DMS53 treated with DMSO at 0.1 percent for 48 hours (cell line): ENCODE measurements at regions not wholly inside any gene's neighbourhood (a gene's known extent, or its start where the extent isn't known, plus 50 kb on each side); places are given as distances from the start of the nearest gene placed in this dataset.
"Not testable (repeated sequence)": the region's sequence is repeated elsewhere in the genome, so short reads cannot be mapped to it uniquely, and the experiment has no call there.

ENCODE experiments used
- DNase-seq: peaks from one replicate; lab custom pipeline; 2025; ENCODE audit not compliant: unreplicated experiment; lab: John Stamatoyannopoulos, UW

DNA sequence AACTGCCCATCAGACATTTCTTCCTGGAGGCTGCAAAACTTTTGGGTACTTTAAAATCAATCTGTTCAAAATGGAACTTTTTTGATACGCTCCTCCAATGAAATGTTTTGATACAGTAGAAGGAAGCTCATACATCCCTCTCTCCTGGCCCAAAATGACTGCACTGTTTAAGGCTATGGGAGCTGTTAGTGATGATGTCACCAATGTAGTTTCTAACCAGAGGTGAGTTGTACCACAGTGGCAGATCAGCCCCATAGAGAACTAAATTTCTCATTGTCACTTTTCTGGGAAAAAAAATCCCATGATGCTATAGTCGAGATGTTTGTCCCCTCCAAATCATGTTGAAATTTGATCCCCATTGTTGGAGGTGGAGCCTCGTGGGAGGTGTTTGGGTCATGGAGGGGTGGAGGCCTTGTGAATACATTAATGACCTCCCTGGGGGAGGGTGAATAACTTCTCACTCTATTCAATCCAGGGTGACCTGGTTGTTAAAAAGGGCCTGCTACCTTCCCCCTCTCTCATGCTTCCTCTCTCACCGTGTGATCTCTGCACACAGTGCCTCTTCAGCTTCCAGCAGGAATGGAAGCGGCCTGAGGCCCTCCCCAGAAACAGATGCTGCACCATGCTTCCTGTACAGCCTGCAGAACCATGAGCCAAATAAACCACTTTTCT, 117.4 kb upstream of the NPAS2 start:
- no peak for DNase-seq

DNA sequence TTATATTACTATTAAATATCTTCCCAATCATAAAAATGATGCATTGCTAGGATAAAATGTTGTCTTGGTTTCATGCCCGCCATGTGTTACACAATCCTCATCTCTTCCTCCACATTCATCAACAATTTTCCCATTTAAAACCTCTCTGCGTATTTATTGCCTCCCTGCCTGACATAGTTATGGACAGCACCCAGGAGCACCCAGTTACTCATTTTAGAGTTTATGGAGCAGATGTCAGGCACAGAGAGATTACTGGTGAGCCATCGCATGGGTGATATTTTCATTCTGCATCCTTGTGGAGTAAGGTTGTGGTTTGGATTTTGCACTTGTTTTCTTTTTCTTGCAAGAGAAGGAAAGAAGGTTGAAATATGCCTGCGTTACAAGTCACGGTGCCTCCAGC, 116.7 kb upstream of the NPAS2 start:
- no peak for DNase-seq

DNA sequence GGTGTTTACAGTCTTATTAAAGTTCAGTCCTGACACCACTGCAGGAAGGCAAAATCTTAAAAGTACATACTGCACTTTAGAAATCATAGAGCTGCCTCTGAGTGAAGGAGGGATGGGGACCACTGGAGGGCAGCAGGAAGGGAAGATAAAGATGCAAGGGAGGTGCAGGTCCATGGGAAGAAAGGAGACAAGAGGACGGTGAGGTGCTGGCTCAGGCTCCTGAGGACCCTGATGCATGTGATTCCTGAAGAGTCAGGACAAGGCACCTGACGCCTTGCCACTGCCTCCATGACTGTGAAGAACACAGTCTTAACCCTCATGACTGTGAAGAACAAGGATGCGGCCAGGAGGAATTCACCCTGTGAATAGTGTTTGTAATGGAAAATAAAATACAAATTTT, 116.2 kb upstream of the NPAS2 start:
- DNase-seq = no peak

DNA sequence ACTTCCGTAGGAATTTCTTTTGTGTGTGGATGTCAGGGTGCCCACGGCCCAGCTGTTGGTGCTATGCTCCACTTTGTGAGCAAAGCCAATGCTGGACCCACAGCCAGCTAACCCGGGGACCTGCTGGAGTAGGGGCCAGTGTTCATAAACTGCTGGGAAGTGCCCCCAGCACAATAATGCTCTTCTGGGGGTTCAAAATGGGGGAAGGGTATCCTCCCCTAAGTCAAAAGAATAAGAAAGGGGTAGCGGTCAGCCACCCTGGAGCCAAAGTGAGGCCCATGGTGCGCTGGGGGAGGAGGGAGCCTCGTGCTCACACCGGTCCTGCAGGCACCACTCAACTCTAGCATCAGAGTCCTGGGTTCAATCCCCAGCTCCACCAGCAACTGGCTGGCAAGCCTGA, 115.8 kb upstream of the NPAS2 start:
- no peak for DNase-seq

DNA sequence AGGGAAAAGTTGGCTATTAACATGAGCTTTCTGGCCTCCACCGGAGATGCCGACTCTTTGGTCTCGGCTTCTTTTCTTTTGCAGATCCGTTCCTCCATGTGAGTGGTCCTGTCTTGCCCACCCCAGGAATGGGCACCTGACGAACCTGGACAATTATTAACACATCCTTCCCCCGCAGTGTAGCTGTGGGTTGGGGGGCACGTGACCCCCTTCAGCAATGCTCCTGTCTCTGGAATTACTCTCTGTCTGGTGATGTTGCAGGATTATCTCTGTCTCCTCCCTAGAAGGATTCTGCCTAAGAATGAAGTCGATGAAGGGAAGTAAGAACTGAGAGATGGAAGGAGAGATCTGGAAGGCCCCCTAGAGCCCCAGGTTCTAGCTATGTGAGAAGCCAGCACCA, 115.2 kb upstream of the NPAS2 start:
- no peak for DNase-seq

DNA sequence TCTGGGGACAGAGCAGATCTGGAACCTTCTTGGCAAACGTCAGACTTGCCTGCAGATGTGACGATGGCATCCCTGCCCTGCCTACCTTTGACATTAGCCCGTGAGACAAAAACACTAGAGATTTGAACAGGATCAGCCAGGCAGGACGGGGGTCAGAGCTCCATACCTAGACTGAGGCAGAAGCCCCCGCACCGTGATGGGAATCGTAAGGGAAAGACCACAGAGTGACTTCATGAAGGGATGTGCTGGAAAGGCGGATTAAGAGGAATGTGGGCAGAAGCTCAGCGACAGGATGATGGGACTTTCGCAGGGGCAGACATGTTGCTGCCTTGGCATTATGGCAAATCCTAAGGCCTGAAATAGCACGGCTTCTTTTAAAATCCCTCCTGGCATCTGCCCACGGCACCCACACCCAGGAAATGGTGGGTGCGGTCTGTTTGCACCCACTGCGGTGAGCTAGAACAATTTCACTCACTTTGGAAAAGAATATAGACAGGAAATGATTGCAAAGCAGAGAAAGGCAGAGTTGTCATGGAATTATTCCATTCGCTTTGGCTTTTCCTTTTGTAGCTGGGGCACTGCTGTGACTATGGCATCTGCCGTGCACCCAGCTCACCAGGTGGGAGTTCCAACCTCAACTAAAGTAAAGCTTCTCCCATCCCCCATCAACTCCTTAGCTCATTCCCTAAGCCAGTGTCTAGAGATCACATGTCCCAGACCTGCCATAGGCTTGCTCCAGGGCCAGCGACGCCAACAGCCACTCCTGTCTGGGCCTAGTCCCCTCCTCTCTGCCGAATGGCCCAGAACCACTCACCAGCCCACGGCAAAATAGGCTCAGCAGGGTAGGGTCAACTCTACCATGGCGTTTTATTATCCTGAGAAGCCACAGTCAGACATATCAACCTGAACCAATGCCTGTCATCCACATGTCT, 112.7 kb upstream of the NPAS2 start:
- no peak for DNase-seq

DNA sequence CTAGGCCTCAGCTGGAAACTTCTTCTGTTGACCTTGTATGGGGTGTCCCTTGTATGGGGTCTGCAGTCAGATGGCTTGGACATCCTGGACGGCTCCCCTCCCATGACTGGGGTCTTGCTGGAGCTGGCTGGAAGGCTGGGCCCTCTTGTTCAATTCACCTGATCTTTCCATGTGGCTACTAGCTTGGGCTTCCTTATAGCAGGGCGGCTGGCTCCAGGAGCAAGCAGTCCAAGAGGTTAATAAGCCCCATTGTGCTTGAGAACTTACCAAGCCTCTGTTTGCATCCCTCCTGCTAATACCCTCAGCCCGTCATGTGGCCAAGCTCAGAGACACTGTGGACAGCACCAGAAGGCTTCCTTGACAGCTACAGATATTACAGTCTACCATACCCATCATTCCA, 111.6 kb upstream of the NPAS2 start:
- no peak for DNase-seq

DNA sequence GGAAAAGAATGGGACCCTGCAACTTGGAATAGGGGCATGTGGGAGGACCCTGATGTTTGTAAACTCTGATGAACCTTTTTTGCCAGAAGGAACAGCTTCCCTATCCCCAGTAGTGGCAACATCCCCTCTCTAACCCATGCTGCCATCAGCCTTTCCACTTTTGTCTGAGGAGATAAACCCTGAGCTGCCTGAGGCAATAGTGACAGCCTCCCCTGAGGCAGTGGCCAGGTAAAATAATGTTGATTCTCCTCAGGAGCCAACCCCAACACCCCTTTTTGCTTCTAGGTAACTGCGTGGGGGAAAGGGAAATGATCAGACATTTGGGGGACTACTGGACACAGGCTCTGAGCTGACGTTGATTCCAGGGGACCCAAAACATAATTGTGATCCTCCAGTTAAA, 106.8 kb upstream of the NPAS2 start:
- DNase-seq = no peak

DNA sequence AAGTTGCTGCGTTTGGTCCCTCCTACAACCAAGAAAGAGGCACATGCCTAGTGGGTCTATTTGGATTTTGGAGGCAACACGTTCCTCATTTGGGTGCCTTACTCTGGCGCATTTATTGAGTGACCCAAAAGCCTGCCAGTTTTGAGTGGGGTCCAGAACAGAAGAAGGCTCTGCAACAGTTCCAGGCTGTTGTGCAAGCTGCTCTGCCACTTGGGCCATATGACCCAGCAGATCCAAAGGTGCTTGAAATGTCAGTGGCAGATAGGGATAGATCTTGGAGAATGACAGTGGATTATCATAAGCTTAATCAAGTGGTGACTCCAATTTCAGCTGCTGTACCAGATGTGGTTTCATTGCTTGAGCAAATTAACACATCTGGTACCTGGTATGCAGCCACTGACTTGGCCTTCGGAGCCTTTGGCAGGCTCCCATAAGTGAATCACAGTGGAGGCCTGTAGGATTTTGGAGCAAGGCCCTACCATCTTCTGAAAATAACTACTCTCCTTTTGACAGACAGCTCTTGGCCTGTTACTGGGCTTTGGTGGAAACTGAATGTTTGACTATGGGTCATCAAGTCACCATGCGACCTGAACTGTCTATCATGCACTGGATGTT, 105.4 kb upstream of the NPAS2 start:
- not testable (repeated sequence) for DNase-seq

DNA sequence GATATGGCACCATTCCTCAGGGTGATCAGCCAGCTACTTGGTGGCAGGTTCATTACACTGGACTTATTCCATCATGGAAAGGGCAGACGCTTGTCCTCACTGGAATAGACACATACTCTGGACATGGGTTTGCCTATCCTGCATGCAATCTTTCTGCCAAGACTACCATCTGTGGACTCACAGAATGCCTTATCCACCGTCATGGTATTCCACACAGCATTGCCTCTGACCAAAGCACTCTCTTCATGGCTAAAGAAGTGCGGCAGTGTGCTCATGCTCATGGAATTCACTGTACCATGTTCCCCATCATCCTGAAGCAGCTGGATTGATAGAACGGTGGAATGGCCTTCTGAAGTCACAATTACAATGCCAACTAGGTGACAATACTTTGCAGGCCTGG, 104.1 kb upstream of the NPAS2 start:
- not testable (repeated sequence) for DNase-seq

DNA sequence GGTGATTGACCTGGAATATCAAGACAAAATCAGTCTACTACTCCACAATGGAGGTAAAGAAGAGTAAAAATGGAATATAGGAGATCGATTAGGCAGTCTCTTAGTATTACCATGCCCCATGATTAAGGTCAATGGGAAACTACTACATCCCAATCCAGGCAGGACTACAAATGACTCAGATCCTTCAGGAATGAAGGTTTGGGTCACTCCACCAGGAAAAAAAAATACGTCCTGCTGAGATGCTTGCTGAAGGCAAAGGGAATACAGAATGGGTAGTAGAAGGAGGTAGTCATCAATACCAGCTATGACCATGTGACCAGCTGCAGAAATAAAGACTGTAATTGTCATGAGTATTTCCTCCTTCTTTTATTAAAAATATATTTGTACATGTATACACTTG, 103.4 kb upstream of the NPAS2 start:
- no peak for DNase-seq

DNA sequence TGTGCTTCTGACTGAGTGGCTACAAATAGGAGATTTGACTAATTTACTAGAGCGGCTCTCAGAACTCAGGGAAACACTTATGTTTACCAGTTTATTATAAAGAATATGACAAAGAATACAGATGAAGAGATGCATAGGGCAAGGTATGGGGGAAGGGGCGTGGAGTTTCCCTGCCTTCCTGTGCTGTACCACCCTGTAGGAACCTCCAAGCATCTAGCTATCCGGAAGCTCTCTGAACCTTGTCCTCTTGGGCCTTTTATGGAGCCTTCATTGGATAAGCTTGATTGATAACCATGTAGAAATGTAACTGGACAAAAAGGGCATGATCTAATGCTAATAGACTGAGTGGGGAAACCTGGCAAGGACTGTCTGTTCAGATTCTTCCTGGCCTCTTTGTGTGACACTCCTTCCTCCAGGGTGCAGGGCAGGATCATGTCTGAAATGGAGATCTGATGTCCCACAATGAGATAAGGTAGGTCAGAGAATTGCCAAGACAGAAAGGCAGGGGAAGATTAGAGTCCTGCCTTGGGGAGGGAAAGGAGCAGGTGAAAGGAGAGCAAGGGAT, 101.8 kb upstream of the NPAS2 start:
- no peak for DNase-seq

DNA sequence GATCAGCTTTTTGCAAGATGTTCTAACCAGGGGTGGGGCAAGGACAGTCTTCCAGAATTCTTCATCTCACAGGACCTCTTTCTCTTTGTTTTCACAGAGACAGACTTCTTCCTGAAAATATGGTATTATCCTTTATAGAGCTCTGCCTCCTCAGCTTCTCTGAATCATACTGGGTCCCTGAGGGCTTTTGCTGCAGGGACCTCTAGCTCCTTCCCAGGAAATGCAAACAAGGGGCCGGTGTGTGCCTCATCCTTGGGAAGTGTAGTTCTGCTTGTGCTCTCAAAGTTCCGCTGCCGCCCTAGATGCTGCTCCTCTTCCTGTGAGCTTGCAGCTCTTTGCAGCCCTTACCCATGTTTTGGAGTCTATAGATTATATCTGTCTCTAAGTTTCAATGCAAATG, 99.5 kb upstream of the NPAS2 start:
- no peak for DNase-seq

DNA sequence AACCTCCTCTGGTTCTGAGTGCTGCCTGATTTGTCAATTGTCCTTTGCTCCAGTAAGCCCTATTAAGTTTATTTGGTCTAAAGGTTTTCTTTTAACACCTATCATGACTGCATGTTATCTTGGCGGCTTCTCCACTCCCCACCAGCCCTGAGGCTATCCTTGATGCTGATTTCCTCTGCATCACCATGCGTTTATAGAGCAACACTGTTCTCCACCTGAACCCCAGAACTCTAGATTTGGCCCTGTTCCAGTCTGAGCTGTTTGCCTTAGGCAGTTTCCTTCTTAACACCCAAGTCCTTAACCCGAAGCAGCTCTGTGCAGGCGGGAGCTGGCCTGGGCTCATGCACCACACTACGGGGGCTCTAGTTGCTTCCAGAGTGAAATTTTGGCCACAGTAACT, 98.2 kb upstream of the NPAS2 start:
- no peak for DNase-seq

DNA sequence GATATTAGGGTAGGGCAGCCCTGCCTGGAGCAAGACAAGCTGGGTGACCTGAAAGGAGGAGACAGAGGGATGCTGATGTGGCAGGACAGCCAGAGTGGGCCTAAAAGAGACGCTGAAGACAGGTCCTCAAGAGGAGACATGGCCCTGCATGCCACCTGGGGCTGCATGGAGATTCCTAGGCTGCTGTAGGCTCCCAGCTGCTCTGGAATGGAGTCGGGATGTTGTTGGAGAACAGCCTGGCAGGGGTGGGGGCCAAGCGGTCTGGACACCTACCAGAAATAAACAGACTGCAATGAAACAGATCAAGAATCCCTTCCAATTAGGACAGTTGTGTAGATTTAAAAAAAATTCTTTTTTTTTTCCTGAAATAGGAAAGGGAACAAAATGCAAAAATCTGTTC, 97.8 kb upstream of the NPAS2 start:
- DNase-seq = no peak

DNA sequence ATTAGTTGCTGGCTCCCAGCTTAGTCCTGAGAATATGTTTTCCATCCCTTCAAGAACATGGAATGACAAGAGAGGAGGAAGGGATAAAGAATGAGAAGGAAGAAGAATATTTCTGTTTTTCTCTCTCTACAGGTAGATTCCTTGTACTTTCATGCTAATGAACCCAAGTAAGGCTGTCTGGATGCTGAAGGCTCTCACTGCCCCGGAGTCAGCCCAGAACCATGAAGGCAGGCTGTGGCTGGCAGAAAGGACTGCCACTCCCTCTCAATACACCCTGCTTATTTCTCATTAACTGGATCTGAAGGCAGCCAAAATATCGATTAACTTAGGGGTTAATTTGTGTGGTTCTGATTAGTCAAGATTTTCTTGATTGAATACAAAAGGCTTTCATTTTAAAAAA, 93.1 kb upstream of the NPAS2 start:
- no peak for DNase-seq

DNA sequence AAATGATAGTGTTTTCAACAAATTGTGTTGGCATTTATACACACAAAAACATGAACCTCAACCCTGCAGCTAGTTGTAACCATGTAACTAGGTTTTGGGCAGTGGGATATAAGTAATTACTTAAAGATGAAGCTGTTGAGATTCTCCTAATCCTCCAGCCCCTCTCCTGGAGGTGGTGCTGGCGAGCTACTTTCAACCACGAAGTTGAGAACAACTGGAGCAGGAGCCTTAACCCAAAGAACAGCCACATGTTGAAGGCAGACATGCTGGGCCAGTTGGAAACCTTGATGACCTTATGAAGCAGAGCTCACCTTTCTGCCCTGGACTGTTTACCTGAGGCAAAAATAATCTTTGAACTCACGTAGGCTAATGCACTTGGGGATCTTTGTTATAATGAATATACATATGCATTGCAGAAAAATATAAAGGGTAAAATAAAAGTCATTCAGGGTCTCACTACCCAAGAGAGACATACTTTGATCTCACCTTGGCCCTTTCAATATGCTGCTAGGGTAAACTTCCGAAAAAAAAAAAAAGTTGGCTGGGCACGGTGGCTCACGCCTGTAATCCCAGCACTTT, 89.6 kb upstream of the NPAS2 start:
- peak; percentile 56 for DNase-seq

DNA sequence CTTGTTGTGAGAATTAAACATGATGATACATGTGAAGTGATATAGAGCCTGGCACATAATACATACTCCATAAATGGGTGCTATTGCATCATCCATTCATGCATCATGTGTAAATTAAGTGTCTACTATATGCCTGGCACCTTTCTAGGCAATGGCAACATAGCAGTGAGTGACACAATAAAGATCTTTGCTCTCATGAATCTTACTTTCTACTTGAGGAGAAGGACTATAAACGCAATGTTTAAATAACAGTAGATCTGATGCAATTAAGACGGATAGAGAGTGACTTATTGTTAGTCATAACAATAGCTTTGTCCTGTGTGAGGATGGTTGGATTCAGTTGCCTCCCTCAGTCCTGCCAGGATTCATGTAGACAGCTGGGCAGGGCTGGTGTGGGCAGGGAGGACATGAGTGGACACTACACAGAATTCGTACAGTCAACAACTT, 88.4 kb upstream of the NPAS2 start:
- no peak for DNase-seq

DNA sequence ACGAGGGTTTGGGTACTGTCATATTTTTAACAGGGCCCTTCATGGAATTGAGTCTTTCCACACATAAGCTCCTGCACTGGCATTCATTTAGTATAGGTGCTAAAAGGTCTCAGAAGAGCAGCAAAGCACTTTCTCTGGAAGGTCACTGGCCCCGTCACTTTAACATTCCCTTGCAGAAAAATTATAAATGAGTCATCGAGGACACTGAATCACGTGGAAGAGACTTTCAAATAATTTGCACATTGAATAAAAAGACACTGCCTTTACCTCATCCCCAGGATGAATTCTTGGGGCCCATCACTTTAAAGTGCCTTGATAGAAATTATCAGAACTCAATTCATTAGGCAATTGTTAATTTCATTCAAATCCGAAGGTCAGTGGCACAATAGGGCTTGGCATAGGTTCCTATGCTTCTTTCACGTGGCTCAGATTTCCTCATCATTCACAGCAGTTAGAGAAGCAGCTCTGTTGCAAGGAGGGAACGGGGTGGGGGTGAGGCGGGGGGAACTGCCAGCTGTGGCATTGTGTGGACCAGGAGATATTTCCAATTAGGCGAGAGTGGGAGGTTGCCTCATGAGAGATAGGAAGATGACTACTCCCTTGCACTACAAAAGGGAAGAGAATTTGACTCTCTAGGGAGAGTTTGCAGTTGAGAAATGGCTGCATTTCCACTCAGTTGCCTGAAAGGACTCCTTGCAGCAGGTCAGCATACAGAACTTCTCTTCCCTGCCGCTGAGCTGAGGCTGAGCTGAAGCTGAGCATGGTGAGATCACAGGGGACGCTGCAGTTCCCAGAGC, 86.3 kb upstream of the NPAS2 start:
- no peak for DNase-seq

DNA sequence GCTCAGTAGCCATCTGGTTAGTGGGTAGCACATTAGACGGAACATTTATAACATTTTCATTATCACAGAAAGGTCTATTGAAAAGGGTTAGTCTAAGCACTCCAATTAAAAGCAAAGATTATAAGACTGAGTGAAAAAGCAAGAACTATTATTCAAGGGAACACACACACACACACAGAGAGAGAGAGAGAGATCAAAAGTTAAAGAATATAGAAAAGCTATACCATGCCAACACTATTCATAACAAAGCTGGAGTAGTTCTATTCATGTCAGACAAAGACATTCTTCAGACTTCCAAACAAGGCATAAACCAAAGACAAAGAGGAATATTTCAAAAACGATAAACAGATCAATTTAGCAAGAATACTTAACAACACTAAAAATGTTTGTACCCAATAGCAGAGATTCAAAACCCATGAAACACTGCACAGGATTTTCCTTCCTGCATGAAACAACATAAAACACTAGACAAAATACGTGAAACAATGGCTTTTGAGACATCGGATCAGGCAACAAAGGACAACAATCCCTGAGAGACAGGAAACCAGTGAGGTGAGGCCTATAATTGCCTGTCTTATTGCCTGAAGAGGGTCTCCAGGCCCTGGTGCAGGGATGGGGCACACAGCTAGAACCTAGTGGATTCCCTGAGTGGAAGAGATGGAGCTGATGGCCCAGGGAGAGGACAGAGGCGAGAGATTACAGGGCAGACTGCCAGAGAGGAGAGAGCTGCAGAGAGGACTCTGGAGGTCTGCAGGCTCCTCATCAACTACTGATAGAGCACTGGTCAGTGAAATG, 83.6 kb upstream of the NPAS2 start:
- DNase-seq = no peak
